Spleen (tissue), 7 donors: ENCODE measurements at regions not wholly inside any gene's neighbourhood (a gene's known extent, or its start where the extent isn't known, plus 50 kb on each side); places are given as distances from the start of the nearest gene placed in this dataset.

Source experiments
- POLR2AphosphoS5 ChIP-seq, 3 donors: sonication (generic); formaldehyde crosslinking; IDR thresholded peaks; one replicate each; pipeline ENCODE4 v1.5.1; 2017; ENCODE audit warnings: antibody characterized with exemption in 3 of 3
- TF ChIP-seq, protein P1 (sequence below), 11 experiments: fragments of 200-600 bp in 7 of 11; fragments of 450-650 bp in 4 of 11; sonication (generic) in 4 of 11; IDR thresholded peaks in 8 of 11; conservative IDR thresholded peaks in 3 of 11; 1 replicate in 7 of 11; 2 replicates in 4 of 11; pipeline versions ENCODE4 v1.4.0 to v1.8.0; 2016 to 2021; ENCODE audit warnings: antibody characterized with exemption in 11 of 11, inconsistent platforms in 4 of 11, mild to moderate bottlenecking in 1 of 11
- donor health status: DM: no; HTN: no; CAD: no; lungs with moderate emphysema.
- donor health status: DM: no; HTN: no; CAD: no.
- donor health status: DM: no; HTN: no; CAD: no.

GRCh38 chr22:22697377-22698117, 53.1 kb downstream of the GGTLC2 start:
- TF ChIP-seq, protein P1, sequence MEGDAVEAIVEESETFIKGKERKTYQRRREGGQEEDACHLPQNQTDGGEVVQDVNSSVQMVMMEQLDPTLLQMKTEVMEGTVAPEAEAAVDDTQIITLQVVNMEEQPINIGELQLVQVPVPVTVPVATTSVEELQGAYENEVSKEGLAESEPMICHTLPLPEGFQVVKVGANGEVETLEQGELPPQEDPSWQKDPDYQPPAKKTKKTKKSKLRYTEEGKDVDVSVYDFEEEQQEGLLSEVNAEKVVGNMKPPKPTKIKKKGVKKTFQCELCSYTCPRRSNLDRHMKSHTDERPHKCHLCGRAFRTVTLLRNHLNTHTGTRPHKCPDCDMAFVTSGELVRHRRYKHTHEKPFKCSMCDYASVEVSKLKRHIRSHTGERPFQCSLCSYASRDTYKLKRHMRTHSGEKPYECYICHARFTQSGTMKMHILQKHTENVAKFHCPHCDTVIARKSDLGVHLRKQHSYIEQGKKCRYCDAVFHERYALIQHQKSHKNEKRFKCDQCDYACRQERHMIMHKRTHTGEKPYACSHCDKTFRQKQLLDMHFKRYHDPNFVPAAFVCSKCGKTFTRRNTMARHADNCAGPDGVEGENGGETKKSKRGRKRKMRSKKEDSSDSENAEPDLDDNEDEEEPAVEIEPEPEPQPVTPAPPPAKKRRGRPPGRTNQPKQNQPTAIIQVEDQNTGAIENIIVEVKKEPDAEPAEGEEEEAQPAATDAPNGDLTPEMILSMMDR (IDR thresholded peaks at IDR 0.05 in 8 of 11, conservative IDR thresholded peaks at IDR 0.05 in 3 of 11) = no peak
- no peak for TF ChIP-seq POLR2AphosphoS5 (IDR thresholded peaks at IDR 0.05)
